HFF-Myc (cell line): ENCODE measurements at regions not wholly inside any gene's neighbourhood (a gene's known extent, or its start where the extent isn't known, plus 50 kb on each side); places are given as distances from the start of the nearest gene placed in this dataset.

Experiments
- DNase-seq: peaks from one replicate; pipeline ENCODE4 v3.0.0-alpha.2; 2011; ENCODE audit warnings: low read depth; ENCODE audit errors: extremely low read depth
- H3K4me3 ChIP-seq: replicated peaks from 2 replicates; pipeline ENCODE4 v1.5.1; 2011; ENCODE audit warnings: low read depth, mild to moderate bottlenecking, control low read depth, low read length
- TF ChIP-seq, protein P1 (sequence below): IDR thresholded peaks from 2 replicates; pipeline ENCODE4 v1.5.1; 2012; ENCODE audit warnings: mild to moderate bottlenecking, low read depth, low read length, control low read depth; ENCODE audit errors: missing control alignments

DNA sequence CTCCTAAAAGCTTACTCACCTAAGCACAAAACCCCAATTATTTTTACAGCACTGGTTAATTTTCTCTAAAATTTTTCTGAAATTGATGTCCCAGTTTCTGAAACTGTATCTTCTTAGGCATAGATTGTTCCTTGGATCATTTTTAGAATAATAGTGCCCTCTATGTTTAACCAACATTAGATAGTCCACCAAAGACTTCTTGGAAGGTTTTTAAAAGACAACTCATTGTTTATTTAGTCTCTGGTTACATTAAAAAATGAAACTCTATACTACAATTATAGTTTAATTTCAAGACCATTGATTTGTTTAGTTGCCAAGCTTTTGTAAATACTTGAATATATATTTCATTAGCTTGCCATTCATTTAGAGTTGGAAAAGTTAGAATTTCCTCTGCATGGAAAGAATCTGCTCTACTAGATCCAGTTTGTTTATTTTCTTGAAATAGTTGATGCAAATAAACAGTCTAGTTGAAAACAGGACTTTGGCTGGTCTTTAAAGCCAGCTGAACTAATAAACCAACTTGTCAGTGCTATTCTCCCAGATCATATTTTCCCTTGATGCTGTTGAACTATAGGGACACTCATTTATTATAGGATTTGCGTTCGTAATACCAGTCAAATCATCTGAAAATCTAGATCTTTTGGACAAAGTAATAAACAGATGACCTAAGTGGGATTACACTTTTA lies 990.5 kb downstream of the TLE1 start:
- H3K4me3 ChIP-seq, result no peak overlapping the region
- no peak for DNase-seq
- TF ChIP-seq, protein P1, sequence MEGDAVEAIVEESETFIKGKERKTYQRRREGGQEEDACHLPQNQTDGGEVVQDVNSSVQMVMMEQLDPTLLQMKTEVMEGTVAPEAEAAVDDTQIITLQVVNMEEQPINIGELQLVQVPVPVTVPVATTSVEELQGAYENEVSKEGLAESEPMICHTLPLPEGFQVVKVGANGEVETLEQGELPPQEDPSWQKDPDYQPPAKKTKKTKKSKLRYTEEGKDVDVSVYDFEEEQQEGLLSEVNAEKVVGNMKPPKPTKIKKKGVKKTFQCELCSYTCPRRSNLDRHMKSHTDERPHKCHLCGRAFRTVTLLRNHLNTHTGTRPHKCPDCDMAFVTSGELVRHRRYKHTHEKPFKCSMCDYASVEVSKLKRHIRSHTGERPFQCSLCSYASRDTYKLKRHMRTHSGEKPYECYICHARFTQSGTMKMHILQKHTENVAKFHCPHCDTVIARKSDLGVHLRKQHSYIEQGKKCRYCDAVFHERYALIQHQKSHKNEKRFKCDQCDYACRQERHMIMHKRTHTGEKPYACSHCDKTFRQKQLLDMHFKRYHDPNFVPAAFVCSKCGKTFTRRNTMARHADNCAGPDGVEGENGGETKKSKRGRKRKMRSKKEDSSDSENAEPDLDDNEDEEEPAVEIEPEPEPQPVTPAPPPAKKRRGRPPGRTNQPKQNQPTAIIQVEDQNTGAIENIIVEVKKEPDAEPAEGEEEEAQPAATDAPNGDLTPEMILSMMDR, result no peak

DNA sequence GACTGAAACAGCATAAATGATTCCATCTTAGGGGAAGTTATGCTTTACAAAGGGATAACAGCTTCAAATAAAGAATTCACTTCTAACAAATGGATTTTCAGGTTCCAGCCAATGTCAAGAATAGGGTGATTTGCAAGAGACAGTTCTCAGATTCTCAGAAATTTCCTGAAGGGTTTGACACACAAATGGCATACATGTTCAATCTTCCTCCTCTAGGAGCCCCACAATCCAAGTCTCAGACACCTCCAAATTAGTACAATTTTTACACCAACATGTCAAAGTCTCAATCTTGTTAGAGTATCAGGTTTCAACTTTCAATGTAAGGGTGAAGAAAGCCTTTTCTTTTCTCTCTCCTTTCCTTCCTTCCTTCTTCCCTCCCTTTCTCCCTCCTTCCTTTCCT lies 996.6 kb downstream of the TLE1 start:
- no peak overlapping the region for H3K4me3 ChIP-seq
- no peak for DNase-seq
- TF ChIP-seq, protein P1, result no peak

- H3K4me3 ChIP-seq, result no peak overlapping the region
- TF ChIP-seq, protein P1, result no peak
- DNase-seq, result no peak
Measured at GRCh38 chr9:80691229-80691628, 998.1 kb downstream of the TLE1 start.

DNA sequence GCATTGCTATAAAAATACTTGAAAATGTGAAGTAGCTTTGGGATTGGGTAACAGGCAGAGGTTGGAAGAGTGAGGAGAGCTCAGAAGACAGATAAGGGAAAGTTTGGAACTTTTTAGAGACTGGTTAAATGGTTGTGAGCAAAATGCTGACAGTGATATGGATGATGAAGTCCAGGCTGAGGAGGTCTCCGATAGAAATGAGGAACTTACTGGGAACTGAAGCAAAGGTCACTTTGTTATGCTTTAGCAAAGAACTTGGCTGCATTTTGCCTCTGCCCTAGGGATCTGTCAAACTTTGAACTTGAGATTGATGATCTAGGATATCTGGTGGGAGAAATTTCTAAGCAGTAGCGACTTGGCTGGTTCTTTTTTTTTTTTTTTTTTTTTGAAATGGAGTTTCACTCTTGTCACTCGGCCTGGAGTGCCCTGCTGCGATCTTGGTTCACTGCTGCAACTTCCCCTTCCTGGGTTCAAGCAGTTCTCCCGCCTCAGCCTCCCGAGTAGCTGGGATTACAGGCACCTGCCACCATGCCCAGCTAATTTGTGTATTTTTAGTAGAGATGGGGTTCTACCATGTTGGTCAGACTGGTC lies 998.9 kb downstream of the TLE1 start:
- DNase-seq, result no peak
- no peak overlapping the region for H3K4me3 ChIP-seq
- TF ChIP-seq, protein P1, result no peak

- DNase-seq, result no peak
- TF ChIP-seq, protein P1, result no peak
- H3K4me3 ChIP-seq, result no peak overlapping the region
Measured at GRCh38 chr9:80679916-80680315, 1009.4 kb downstream of the TLE1 start.

- TF ChIP-seq, protein P1, result no peak
- H3K4me3 ChIP-seq, result no peak overlapping the region
- DNase-seq, result no peak
Measured at GRCh38 chr9:80678906-80679305, 1010.4 kb downstream of the TLE1 start.
